Activated effector memory CD4-positive, alpha-beta T cell treated with anti-CD3 and anti-CD28 coated beads, Interleukin-2, amount 50 U/mL, for 16 hours (primary cell): ENCODE measurements at regions not wholly inside any gene's neighbourhood (a gene's known extent, or its start where the extent isn't known, plus 50 kb on each side); places are given as distances from the start of the nearest gene placed in this dataset.

Experiments used
- DNase-seq: peaks from one replicate; pipeline ENCODE4 v3.0.0-alpha.2; 2020

DNA sequence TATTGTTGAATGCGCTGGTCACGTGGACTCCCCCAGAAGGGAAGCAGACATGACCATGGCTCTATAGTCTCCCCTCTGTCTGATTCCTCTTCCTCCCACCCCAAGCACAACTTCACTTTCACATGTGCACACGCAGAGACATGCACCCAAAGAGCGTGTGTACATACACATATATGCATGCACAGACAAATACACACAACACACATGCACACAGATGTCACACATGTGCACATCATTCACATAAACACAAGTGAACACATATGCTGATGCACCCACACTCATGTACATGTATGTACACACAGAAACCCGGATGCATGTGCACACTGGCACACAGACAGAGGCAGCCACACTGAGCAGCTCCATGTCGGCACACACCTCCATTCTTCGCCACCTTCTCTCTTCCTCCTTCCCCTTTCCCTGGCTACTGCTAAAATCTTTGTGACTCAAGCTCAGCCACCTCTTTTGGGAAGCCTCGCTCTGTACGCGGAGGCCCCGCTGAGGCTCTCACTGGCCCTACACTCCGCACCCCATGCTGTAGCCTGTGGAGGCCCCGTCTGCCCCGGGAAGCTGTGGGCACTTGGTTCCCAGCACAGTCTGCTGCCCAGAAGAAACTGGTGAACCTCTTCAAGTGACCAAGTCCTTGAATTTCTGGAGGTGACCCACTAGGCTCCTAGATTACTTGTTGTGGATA lies 101.6 kb upstream of the TEX51 start:
- DNase-seq = no peak

DNA sequence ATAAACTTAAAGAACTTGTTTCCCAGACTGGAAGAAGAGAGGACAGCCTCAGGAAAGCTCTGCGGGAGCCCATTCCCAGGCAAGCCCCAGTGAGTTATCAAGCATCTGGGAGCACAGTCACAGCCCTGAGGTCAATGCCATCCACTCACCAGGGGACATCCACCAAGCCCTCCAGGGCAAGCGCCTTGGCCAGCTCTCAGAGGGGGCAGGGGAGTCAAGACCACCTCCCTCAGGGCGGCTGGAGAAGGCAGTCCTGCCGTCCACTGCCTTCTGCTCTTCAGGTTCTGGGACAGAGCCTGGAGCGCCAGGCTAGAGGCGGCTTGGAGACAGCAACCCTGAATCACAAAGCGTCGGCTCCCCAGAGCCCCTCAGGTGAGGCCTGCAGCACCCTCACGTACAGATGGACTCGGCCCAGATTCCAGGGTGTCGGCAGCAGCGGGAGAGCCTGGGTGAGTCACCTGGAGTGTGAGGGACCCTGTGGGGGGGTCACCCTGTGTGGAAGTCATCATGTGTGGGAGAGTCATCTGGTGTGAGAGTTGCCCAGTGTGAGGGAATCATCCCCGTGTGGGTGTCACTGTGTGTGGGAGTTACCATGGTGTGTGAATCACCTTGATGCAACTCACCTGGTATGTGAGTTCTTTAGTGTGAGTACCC lies 100.9 kb upstream of the TEX51 start:
- peak; percentile 57 for DNase-seq

DNA sequence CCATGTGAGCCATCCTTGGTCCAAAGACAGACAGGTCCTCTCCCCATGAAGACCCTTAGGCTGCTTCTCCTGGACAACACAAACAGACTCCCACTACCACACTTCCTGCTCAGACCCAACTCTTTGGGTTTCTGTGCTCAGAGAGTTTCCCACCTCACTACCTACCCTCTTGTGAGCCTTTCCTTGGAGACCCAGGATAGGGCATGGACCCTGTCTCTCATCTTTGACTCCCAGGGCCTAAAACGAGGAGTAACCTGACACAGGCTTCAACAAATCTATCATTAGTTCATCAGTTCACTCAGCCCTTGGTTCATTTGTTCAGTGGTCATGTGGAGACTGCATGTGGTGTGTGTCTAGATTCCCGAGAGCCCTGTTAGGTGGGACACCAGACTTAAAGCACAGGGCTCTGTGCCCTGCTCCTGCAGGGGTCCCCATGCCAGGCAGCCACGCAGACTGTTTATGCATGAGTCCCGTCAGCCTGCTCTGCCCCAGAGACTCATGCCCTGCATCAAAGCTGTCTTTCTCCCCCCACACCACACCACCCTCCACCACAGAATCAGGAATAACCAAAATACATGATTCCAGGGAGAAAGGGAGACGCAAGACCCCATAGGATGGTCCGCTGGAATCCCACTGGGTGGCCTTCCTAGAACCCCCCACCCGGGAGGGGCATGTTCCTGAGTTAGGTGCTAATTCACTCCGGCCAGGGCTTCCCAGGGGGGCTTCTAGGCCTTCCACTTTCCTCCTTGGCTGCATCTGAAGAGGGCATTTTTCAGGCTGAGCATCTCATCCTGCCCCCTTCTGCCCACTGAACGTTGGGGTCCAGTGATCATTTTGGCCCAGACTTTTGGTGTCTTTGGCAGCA lies 100.2 kb upstream of the TEX51 start:
- no peak for DNase-seq

DNA sequence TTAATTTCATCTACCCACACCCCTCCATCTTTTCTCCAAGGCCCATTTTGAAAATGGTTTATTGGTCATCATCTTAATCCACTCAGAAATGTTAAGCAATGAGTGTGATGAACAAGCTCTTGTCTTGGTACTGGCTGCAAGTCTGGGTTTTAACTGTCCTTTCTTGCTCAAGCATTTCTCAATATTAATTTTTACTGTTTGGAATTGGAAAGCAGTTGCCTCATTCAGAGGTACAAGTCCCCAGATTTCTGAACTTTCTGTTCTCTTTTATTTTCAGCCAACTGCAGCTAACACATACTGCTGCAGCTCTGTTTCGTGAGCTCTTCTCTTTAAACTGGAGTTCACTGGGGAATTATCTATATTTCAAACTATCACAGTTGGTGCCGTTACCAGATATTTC lies 99.4 kb upstream of the TEX51 start:
- DNase-seq = no peak

DNA sequence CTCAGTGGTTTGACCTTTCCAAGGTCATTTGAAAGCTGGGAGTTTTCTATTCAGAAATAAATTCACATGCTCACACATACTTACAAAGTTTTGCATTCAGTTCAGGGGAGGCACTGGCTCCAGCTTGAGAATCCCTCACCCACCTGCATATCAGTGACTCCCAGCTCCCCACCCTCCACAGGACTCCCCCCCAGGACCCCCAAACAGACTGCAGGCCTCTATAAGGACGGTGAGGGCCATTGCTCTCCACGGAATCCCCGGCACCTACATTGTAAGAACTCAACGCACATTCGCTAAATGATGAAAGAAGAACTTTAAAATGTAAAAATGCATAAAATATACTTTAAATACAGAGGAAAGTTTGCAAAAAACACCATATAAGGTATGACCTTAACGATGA lies 97.2 kb upstream of the TEX51 start:
- no peak for DNase-seq

DNA sequence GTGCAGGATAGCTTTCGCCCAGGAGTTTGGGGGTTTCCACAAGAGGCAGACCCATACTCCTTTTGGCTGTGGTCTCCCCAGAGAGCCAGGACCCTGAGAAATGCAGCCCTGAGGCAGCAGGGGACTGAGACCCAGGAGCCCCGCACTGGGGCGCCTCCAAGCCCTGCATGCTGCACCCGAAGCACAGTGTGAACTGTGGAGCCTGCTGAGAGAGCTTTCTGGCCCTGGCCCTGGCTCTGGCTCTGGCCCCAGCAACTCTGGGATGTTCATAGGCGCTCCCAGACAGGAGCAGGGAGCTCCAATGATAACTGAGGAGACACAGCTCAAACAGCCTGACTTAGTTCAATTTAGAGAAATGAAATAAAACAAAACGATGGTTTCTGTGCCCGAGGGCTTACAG lies 96.4 kb upstream of the TEX51 start:
- DNase-seq = no peak

DNA sequence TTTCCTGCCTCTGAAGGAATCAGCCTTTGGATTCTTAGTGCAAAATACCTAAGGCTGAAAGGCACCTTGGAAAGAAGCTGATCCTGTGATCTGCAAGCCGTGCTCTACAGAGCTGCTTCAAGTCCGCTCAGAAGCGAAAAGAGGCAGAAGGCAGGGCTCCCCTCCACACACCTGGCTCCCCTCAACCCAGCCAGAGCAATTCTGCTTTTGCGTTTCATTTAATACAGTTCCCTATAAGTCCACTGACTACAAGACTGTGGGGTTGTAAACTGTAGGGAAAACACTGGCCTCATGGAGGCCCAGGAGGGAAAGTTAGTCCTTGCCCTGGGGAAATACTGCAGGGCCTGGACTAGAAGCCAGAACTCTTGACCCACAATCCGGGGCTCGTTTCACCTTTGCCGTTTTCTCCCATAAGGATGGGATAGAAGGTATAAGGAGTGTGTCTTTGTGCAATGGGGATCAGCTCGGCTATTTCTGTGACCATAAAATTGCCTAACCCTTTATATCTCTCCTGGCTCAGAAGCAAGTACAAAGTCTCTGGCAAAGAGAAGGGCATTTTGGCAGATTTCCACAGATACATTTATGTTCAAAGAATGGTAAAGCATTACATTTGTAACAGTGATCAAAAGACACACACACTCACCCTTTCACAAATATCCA lies 95.8 kb upstream of the TEX51 start:
- DNase-seq = no peak

DNA sequence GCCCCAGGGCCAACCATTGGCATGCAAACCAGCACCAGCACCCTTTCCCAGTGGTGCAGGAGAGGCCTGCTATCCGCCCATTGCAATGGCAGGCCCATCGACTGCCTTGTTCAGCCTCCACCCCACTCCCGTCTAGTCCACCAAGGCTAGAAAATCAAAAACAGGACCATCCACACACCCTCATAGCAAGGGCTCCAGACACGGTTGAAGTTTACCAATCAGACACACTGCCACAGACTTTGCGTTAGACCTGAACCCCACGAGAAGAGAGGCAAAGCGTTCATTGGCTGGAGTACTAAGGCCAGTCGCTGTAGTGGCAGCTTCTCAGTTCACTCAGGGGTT lies 95.3 kb upstream of the TEX51 start:
- DNase-seq = no peak

DNA sequence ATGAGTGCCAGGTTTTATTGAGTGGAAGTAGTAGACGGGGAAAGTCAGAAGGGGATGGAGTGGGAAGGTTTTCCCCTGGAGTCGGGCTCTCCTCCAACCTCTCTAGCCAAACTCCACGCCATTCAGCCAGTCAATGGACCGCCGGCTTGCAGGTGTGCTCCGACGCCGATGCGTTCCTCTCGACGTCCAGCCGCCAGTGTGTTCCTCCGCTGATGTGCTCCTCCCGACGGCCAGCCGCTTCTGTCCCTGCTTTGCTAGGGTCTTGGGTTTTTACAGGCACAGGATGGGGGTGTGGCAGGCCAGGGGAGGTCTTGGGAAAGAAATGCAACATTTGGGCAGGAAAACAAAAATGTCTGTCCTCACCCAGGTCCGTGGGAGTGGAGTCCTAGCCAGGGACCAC lies 94.3 kb upstream of the TEX51 start:
- no peak for DNase-seq

DNA sequence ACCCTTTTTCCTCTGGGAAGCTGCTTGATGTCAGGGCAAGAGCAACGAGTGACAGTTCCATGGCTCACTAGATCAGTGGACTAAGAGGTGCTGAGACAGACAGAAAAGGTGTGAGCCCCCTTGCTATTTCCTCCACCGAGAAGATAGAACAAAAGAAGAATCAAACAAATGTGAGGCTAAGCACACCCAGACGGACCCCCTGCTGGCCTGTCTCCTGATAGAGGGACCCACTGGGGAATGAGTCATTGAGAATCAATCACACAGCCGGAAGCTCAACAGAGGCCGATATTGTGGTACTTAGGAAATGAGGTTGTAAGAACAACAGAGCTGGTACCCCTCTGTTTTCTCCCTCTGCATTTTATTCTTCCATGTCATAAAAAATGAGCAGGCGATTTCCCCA lies 89.8 kb upstream of the TEX51 start:
- DNase-seq = no peak

DNA sequence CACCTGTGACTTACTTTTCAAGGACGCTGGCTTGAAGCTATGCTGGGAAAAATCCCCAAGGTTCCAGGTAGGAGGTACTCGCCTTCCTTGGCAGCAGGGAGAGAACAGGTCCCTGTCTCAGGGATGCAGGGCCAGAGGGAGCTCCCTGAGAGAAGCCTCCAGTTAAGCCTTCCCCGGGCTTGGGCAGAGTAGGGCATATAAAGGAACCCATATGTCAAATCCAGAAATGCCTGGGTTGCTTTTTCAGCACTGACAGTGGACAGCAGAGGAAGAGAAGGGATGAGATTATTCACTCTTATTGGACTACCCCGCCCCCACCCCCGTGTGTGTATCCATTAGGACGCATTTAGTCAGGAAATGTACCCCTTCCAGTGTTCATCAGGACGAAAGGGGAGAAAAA lies 89.3 kb upstream of the TEX51 start:
- no peak for DNase-seq

DNA sequence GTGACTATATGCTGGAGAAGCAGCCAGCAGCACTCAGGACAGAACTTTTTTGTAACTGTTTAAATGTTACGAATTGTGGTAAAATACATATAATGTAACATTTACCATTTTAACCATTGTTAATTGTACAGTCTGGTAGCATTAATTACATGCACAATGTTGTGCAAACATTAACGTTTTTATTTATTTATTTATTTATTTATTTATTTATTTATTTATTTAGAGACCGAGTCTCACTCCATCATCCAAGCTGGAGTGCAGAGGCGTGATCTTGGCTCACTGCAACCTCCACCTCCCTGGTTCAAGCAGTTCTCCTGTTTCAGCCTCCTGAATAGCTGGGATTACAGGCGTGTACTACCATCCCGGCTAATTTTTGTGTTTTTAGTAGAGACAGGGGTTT lies 88.7 kb upstream of the TEX51 start:
- no peak for DNase-seq

DNA sequence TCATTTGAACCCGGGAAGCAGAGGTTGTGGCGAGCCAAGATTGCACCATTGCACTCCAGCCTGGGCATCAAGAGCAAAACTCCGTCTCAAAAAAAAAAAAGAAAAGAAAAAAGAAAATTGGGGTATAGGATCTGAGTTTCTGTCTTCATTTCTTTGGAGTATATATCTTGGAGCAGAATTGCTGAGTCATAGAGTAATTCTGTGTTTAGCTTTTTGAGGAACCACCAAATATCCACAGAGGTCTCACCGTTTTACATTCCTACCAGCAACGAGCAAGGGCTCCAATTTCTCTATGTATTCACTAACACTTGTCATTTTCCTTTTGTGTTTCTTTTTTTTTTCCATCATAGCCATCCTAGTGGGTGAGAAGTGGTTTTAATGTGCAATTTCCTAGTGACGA lies 87.6 kb upstream of the TEX51 start:
- DNase-seq = no peak

DNA sequence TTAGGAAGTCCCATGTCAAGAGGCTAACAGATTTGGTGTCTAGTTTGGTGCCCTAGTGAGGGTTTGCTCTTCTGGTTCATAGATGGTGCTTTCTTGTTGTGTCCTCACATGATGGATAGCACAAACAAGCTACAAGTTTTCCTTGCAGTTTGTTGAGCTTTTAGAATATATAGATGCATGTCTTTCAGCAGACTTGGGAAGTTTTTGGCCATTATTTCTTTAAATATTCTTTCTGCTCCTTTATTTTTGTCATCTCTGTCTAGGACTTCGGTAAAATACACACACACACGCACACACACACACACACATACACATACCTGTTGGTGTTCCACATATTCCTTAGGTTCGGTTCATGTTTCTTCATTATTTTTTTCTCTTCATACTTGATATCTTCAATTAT lies 81.5 kb upstream of the TEX51 start:
- no peak for DNase-seq

DNA sequence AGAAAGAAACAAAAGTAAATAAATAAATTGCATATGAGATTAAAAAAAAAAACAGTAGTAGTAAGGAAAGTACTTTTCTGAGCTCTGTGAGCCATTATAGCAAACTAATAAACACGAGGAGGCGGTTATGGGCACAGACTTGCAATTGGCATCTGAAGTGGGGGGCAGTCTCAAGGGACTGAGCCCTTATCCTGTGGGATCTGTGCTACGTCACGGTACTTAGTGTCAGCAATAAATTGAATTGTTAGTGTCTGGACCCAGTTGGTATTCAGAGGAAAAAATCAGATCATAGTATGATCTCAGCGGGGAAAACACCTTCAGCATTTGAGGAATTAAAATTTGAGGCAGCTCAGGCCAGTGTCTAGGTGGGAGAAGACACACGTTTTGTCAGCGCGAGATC lies 76.6 kb upstream of the TEX51 start:
- DNase-seq = no peak

DNA sequence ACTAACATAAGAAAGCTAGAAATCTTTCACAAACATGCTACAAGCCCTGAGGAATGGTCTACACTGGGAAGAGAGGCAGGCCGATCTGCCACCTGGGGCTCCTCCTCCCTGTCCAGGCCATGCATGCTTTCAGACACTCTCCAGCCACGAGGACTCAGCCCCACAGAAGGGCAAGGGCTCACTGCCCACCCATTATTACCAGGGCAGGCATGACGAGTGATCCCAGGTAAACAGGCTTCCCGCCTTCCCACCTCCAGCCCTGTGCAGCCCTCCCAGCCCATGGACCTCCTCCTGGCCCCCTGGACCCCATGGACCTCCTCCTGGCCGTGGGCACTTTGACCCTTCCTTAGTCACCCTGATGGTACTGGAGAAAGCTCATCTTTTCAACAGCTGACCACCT lies 75.8 kb upstream of the TEX51 start:
- no peak for DNase-seq

DNA sequence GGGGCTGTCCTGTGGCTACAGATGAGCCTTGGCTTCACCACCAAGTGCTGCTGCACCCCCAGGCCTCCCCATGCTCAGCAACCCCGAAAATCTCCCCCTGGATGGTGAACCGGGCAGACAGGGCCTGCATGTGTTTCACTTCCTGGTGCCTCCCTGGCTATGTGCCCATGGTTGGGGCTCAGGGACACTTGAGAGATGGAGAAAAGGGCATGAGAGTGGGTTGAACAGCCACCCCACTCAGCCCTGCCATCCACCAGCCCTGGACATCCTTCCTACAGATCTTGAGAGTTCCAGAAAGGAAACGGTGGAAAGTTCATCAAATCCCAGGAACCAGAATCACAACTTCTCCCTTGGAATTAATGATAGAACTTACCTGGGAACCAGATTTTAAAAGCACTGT lies 74.7 kb upstream of the TEX51 start:
- DNase-seq = no peak

DNA sequence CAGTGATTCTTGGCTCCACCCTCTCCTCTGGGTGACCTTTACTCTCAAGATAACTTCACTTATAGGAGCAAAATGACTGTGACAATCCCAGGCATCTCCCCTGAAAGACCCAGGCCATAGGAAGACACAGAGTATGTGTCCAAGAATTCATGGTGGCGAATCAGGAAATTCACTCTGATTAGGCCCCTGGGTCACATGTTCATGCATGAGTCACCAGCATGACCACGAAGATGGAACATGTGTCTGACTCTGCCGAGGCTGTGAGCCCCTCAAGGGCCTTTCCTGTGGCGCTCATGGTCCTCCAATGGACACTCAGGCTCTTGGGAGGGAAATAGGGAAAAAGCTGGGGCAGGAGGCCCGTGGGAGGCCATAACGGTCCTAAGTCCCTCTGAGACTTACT lies 74.0 kb upstream of the TEX51 start:
- no peak for DNase-seq

DNA sequence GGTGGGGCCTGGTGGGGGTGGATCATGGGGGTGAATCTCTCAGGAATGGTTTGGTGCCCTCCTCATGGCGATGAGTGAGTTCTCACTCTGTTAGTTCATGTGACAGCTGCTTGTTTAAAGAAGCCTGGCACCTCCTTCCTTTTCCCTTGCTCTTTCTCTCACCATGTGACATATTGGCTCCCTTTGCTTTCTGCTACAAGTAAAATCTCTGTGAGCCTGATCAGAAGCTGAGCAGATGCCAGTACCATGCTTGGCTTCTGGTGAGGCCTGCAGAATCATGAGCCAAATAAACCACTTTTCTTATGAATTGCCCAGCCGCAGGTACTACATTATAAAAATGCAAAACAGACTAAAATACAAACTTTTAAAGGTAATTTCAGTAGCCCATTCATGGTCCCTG lies 73.4 kb upstream of the TEX51 start:
- DNase-seq = no peak

DNA sequence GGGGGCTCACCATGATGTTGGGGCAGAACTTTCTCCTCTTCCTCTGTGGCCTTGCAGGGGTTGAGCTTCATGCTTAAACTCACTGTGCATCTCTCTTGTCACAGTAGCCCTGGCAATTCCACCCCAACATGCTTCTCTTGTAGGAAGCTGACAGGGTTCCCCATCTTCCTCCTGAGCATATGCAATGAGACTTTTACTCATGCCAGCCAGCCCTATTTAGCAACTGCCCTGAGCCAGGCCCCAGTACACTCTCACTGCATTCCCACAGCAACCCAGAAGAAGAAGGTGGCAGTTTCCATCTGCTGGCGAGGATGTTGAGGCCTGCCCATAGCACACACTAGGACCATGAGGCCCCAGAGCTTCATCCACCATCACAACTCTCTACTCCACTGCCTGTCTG lies 72.2 kb upstream of the TEX51 start:
- DNase-seq = no peak

DNA sequence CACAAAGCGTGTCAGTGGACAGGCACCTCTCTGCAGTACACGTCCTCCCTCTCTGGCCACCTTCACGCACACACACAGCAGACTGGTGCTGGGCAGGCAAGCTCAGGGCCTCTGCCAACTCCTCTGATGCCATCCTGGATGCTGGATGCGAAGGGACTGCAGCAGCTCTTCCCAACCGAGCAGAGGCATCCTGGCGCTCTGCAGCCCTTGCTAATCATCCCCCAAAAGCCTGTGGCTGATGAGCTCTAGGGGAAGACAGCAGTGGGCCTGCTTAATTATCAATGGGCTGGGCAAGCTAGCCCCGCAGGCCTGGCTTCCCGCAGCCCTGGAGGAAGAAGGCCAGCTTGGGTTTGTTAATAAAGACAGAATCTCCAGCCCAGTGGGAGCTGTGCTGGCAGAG lies 71.3 kb upstream of the TEX51 start:
- DNase-seq = no peak

DNA sequence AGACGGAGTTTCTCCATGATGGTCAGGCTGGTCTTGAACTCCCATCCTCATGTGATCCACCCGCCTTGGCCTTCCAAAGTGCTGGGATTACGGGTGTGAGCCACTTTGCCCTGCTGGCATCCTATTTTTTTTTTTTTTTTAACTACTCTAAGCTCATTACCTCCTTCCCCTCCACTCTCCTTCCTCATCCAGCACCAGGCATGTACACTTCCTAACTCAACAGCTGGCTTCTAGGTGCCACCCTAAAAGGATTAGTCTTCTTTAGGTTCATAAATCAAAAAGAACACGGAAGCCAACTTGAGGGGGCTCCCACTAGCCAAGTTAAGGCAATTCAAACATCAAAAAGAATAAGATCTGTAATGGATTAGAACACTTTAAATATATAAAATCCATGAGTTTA lies 70.6 kb upstream of the TEX51 start:
- no peak for DNase-seq

DNA sequence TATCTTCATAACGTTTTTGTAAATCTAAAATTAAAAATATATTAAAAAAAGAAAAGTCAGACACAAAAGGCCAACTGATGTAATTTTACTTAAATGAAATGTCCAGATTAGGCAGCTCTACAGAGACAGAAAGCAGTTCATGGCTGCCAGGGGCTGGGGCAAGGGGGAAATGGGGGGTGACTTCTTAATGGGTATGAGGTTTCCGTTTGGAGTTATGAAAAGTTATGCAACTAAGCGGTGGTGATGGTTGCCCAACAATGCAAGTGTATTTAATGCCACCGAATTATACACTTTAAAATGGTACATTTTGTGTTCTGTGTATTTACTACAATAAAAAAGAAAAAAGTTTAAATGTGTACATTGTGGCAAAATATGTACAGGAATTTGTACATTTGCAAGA lies 70.2 kb upstream of the TEX51 start:
- no peak for DNase-seq
